PC-3 (cell line): ENCODE measurements at regions not wholly inside any gene's neighbourhood (a gene's known extent, or its start where the extent isn't known, plus 50 kb on each side); places are given as distances from the start of the nearest gene placed in this dataset.

Experiments used
- CTCF ChIP-seq: fragments of 300-600 bp; sonication (generic); conservative IDR thresholded peaks from 2 replicates; pipeline ENCODE4 v1.5.1; 2017; ENCODE audit warnings: antibody characterized with exemption, low read depth, mild to moderate bottlenecking, low read length
- EZH2 ChIP-seq: fragments of 300-600 bp; sonication (generic); IDR thresholded peaks from one replicate; pipeline ENCODE4 v1.6.1; 2017; ENCODE audit warnings: antibody characterized with exemption, mild to moderate bottlenecking, low read length; ENCODE audit not compliant: unreplicated experiment
- EZH2phosphoT487 ChIP-seq: fragments of 300-600 bp; sonication (generic); IDR thresholded peaks from 2 replicates; pipeline ENCODE4 v1.6.1; 2018; ENCODE audit warnings: mild to moderate bottlenecking, antibody characterized with exemption, low read length, borderline replicate concordance

DNA sequence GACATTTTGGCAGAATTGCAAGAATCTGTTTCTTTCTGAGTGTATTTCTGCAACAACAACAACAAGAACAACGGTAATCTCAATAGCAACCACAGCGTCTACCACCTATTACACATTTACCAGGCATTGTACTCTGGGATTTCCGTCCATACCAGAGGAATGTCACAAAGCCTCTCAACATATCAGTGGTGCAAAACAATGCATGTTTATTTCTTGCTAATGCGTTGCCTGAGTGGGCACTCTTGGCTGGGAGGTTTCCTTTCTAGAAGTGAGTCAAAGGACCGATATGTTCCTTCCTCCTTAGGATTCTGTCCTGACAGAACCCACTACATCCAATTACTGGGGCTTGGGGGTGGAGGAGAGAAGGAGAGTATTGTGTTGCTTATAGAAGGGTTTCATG, 585.6 kb downstream of the TSN start:
- no peak for TF ChIP-seq CTCF
- no peak for TF ChIP-seq EZH2
- no peak for TF ChIP-seq EZH2phosphoT487
